Mammary epithelial cell (primary cell): ENCODE measurements at regions not wholly inside any gene's neighbourhood (a gene's known extent, or its start where the extent isn't known, plus 50 kb on each side); places are given as distances from the start of the nearest gene placed in this dataset.

ENCODE experiments used
- EZH2 ChIP-seq: IDR thresholded peaks from 2 replicates; pipeline ENCODE4 v1.6.1; 2012; ENCODE audit warnings: low read length, inconsistent platforms, borderline replicate concordance
- TF ChIP-seq, protein P1 (sequence below), 2 donors: IDR thresholded peaks in 1 of 2; conservative IDR thresholded peaks in 1 of 2; 2 replicates each; pipeline ENCODE4 v1.5.1; 2011 to 2012; ENCODE audit warnings: inconsistent platforms in 2 of 2, low read length in 2 of 2, mild to moderate bottlenecking in 2 of 2, control low read depth in 1 of 2, low read depth in 1 of 2; ENCODE audit not compliant: insufficient read depth in 1 of 2; ENCODE audit errors: extremely low read depth in 1 of 2

GRCh38 chr13:34155931-34156607 lies 338.1 kb downstream of the RFC3 start:
- TF ChIP-seq, protein P1, sequence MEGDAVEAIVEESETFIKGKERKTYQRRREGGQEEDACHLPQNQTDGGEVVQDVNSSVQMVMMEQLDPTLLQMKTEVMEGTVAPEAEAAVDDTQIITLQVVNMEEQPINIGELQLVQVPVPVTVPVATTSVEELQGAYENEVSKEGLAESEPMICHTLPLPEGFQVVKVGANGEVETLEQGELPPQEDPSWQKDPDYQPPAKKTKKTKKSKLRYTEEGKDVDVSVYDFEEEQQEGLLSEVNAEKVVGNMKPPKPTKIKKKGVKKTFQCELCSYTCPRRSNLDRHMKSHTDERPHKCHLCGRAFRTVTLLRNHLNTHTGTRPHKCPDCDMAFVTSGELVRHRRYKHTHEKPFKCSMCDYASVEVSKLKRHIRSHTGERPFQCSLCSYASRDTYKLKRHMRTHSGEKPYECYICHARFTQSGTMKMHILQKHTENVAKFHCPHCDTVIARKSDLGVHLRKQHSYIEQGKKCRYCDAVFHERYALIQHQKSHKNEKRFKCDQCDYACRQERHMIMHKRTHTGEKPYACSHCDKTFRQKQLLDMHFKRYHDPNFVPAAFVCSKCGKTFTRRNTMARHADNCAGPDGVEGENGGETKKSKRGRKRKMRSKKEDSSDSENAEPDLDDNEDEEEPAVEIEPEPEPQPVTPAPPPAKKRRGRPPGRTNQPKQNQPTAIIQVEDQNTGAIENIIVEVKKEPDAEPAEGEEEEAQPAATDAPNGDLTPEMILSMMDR (conservative IDR thresholded peaks at IDR 0.05 in 1 of 2, IDR thresholded peaks at IDR 0.05 in 1 of 2; ENCODE audit: extremely low read depth in 1 of 2, insufficient read depth in 1 of 2, low read depth in 1 of 2, low read length in 2 of 2), result no peak
- TF ChIP-seq EZH2, result no peak
